ENCODE measurements at regions not wholly inside any gene's neighbourhood (a gene's known extent, or its start where the extent isn't known, plus 50 kb on each side); places are given as distances from the start of the nearest gene placed in this dataset.

DNA sequence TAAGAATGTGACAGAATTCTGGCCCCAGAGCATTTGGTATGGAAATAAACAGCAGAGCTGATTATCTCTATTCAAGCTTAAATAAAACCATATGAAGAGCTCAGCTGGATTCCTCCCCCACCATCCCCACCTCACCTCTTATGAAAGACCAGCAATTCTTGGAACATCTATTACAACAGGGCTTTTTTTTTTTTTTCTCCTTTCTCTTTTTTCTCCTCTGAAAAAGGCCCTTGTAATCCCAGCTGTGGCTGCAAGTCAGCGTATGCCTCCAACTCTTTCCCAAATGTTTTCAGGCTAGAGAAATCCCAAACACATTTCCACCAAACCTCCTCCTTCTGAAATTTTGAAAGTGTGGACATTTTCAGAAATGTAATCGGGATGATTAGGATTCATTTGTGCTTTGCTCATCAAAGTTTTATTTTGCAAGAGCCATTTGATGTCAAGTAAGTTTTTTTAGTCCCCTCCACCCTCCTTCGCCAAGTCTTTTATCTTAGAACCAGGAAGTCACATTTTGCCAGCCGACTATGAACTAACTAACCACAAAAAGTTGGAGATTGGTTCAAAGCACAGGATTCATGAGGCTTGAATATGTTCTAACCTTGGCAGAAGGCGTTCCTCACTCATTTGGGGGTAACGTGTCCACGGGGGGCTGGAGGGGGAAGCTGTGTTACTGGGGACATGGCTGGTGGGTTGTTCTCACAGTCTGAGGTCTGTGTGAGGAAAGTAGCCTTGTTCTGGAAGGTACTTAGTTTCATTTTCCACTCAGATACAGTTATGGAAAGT is 142.0 kb upstream of the PDZRN3 start:
- ChIA-PET POLR2A (no interaction called here), CTCF (no interaction called here)
- H3K36me3 ChIP-seq (ENCODE audit: control insufficient read depth in 2 of 3, insufficient read depth in 3 of 3, low read length in 3 of 3): no peaks in the 10 kb centered on the region
- H3K36me3 Mint-ChIP-seq: no peaks in the 10 kb centered on the region
- H3K27me3 Mint-ChIP-seq: no peaks in the 10 kb centered on the region
- peak overlapping the region in 2 of 10 donors; percentile 12 to 34 for H3K4me3 Mint-ChIP-seq
- H3K27me3 ChIP-seq (ENCODE audit: control insufficient read depth in 2 of 2, insufficient read depth in 2 of 2, low read length in 2 of 2): no peaks in the 10 kb centered on the region
- peaks cover 0 to 6% (median 4%) of the 10 kb centered on the region in 7 donors for H3K4me1 Mint-ChIP-seq
- peaks cover 0 to 13% (median 4%) of the 10 kb centered on the region in 11 donors for H3K9me3 Mint-ChIP-seq
- no peaks in the 10 kb centered on the region for H3K4me1 ChIP-seq (ENCODE audit: control insufficient read depth in 2 of 2, insufficient read depth in 2 of 2, low read length in 2 of 2)
- no peak overlapping the region for H3K4me3 ChIP-seq (ENCODE audit: low read length)
- no peak overlapping the region for H3K27ac Mint-ChIP-seq
- DNase-seq (no peak), ATAC-seq (no peak)
- no peaks in the 10 kb centered on the region for H3K9me3 ChIP-seq (ENCODE audit: control insufficient read depth in 2 of 3, low read length in 3 of 3)
- H3K27ac ChIP-seq (ENCODE audit: low read depth, low read length): no peak overlapping the region
- intact Hi-C loops (cut with micrococcal nuclease): no loop called here

- ChIA-PET POLR2A (no interaction called here), CTCF (no interaction called here)
- Histone ChIP-seq H3K36me3 (ENCODE audit: control insufficient read depth in 2 of 3, insufficient read depth in 3 of 3, low read length in 3 of 3) (no peaks in the 10 kb centered on the region), H3K27ac (ENCODE audit: low read depth, low read length) (no peak overlapping the region), H3K9me3 (ENCODE audit: control insufficient read depth in 2 of 3, low read length in 3 of 3) (no peaks in the 10 kb centered on the region), H3K4me3 (ENCODE audit: low read length) (no peak overlapping the region), H3K4me1 (ENCODE audit: control insufficient read depth in 2 of 2, insufficient read depth in 2 of 2, low read length in 2 of 2) (no peaks in the 10 kb centered on the region), H3K27me3 (ENCODE audit: control insufficient read depth in 2 of 2, insufficient read depth in 2 of 2, low read length in 2 of 2) (no peaks in the 10 kb centered on the region)
- Mint-ChIP-seq H3K4me3 (no peak overlapping the region), H3K36me3 (no peaks in the 10 kb centered on the region), H3K9me3 (peaks cover 0 to 13% (median 4%) of the 10 kb centered on the region in 11 donors), H3K27ac (no peak overlapping the region), H3K27me3 (no peaks in the 10 kb centered on the region), H3K4me1 (peaks cover 0 to 6% (median 4%) of the 10 kb centered on the region in 7 donors)
- intact Hi-C loops (cut with micrococcal nuclease): no loop called here
- DNase-seq: no peak
- ATAC-seq: no peak
These were observed 141.3 kb upstream of the PDZRN3 start for GRCh38 chr3:73765878-73766545.

DNA sequence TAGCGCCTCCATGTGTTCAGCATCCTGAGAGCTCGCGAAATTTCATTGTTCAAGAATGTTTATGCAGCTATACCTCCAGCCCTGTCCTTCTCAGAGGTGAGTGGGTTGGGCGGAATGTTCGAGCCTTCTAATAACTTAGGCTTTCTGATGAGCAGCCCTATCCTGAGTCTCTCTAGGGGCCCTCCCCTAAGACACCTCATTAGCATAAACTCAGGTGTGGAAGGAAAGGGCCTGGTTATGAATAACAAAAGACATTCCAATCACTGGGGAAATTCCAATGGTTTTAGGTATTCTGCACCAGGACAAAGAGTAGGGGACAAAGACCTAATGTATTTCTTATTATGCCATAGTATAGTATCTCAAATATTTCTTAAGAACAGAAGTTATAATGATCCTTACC is 138.1 kb upstream of the PDZRN3 start:
- H3K27me3 ChIP-seq (ENCODE audit: control insufficient read depth in 2 of 2, insufficient read depth in 2 of 2, low read length in 2 of 2): no peaks in the 10 kb centered on the region
- H3K4me1 ChIP-seq (ENCODE audit: control insufficient read depth in 2 of 2, insufficient read depth in 2 of 2, low read length in 2 of 2): no peaks in the 10 kb centered on the region
- DNase-seq: no peak
- POLR2A ChIA-PET: no interaction called here
- Mint-ChIP-seq H3K27ac (no peak overlapping the region), H3K4me3 (no peak overlapping the region), H3K9me3 (peaks cover 0 to 11% (median 5%) of the 10 kb centered on the region in 11 donors), H3K36me3 (no peaks in the 10 kb centered on the region), H3K27me3 (no peaks in the 10 kb centered on the region), H3K4me1 (peaks cover 0 to 6% (median 4%) of the 10 kb centered on the region in 7 donors)
- CTCF ChIA-PET: no interaction called here
- no peak overlapping the region for H3K27ac ChIP-seq (ENCODE audit: low read depth, low read length)
- H3K9me3 ChIP-seq (ENCODE audit: control insufficient read depth in 2 of 3, low read length in 3 of 3): no peaks in the 10 kb centered on the region
- H3K4me3 ChIP-seq (ENCODE audit: low read length): no peak overlapping the region
- ATAC-seq: no peak
- no peaks in the 10 kb centered on the region for H3K36me3 ChIP-seq (ENCODE audit: control insufficient read depth in 2 of 3, insufficient read depth in 3 of 3, low read length in 3 of 3)
- intact Hi-C loops (cut with micrococcal nuclease): no loop called here

DNA sequence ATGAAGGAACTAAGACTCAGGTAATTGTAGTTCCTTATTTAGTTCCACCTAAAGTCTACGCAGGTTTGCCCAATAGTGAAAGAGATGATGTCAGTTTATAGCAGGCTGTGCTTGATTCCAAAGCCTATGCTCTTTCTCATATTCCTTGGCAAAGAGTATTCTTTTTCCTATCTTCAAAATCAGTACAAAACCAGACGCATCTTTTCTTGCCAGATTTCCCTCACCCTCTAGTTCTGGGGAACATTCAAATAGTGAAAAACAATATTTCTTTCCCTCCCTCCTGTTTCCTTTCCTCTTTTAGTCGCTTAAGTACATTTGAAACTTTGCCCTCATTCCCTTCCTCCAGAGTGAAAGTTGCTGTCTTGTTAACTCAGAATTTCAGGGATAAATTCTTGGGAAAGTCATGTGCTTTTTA is 134.6 kb upstream of the PDZRN3 start:
- ChIA-PET CTCF (no interaction called here), POLR2A (no interaction called here)
- Histone ChIP-seq H3K36me3 (ENCODE audit: control insufficient read depth in 2 of 3, insufficient read depth in 3 of 3, low read length in 3 of 3) (no peaks in the 10 kb centered on the region), H3K4me1 (ENCODE audit: control insufficient read depth in 2 of 2, insufficient read depth in 2 of 2, low read length in 2 of 2) (no peaks in the 10 kb centered on the region), H3K27me3 (ENCODE audit: control insufficient read depth in 2 of 2, insufficient read depth in 2 of 2, low read length in 2 of 2) (no peaks in the 10 kb centered on the region), H3K4me3 (ENCODE audit: low read length) (no peak overlapping the region), H3K27ac (ENCODE audit: low read depth, low read length) (no peak overlapping the region), H3K9me3 (ENCODE audit: control insufficient read depth in 2 of 3, low read length in 3 of 3) (no peaks in the 10 kb centered on the region)
- no peak overlapping the region for H3K4me3 Mint-ChIP-seq
- no peaks in the 10 kb centered on the region for H3K4me1 Mint-ChIP-seq
- H3K27ac Mint-ChIP-seq: no peak overlapping the region
- intact Hi-C loops (cut with micrococcal nuclease): no loop called here
- DNase-seq (no peak), ATAC-seq (no peak)
- H3K36me3 Mint-ChIP-seq: peaks cover 0 to 8% (median 0%) of the 10 kb centered on the region in 5 donors
- peaks cover 0 to 15% (median 2%) of the 10 kb centered on the region in 11 donors for H3K9me3 Mint-ChIP-seq
- H3K27me3 Mint-ChIP-seq: no peaks in the 10 kb centered on the region

DNA sequence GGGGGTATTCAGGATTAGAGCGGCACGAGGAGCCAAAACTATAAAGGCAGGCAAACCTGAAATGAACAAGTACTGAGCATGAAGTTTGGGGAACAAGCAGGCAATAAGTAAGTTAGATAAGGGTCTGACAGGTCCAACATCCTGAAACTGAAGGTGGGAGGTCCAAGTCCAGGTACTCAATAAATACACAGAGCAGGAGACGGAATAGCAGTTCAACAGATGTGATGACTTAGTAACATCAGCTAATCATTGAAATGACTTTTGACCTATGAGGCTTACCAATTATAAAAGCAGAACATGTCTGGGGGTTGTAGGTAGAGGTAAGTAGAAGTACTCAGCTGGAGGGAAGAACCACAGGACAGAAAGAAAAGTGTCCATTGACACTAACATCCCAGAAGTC is 132.8 kb upstream of the PDZRN3 start:
- Mint-ChIP-seq H3K36me3 (peaks cover 0 to 8% (median 0%) of the 10 kb centered on the region in 5 donors), H3K4me1 (no peaks in the 10 kb centered on the region), H3K27me3 (no peaks in the 10 kb centered on the region), H3K9me3 (peaks cover 0 to 14% (median 2%) of the 10 kb centered on the region in 11 donors), H3K4me3 (no peak overlapping the region), H3K27ac (no peak overlapping the region)
- H3K27me3 ChIP-seq (ENCODE audit: control insufficient read depth in 2 of 2, insufficient read depth in 2 of 2, low read length in 2 of 2): no peaks in the 10 kb centered on the region
- H3K9me3 ChIP-seq (ENCODE audit: control insufficient read depth in 2 of 3, low read length in 3 of 3): no peaks in the 10 kb centered on the region
- ATAC-seq (no peak), DNase-seq (no peak)
- ChIA-PET POLR2A (no interaction called here), CTCF (no interaction called here)
- no peaks in the 10 kb centered on the region for H3K4me1 ChIP-seq (ENCODE audit: control insufficient read depth in 2 of 2, insufficient read depth in 2 of 2, low read length in 2 of 2)
- intact Hi-C loops (cut with micrococcal nuclease): no loop called here
- no peak overlapping the region for H3K27ac ChIP-seq (ENCODE audit: low read depth, low read length)
- no peaks in the 10 kb centered on the region for H3K36me3 ChIP-seq (ENCODE audit: control insufficient read depth in 2 of 3, insufficient read depth in 3 of 3, low read length in 3 of 3)
- H3K4me3 ChIP-seq (ENCODE audit: low read length): no peak overlapping the region

GRCh38 chr3:73753985-73754384 is 129.2 kb upstream of the PDZRN3 start:
- no peak overlapping the region for H3K27ac Mint-ChIP-seq
- Histone ChIP-seq H3K36me3 (ENCODE audit: control insufficient read depth in 2 of 3, insufficient read depth in 3 of 3, low read length in 3 of 3) (no peaks in the 10 kb centered on the region), H3K9me3 (ENCODE audit: control insufficient read depth in 2 of 3, low read length in 3 of 3) (no peaks in the 10 kb centered on the region), H3K27me3 (ENCODE audit: control insufficient read depth in 2 of 2, insufficient read depth in 2 of 2, low read length in 2 of 2) (no peaks in the 10 kb centered on the region), H3K4me3 (ENCODE audit: low read length) (no peak overlapping the region), H3K4me1 (ENCODE audit: control insufficient read depth in 2 of 2, insufficient read depth in 2 of 2, low read length in 2 of 2) (no peaks in the 10 kb centered on the region), H3K27ac (ENCODE audit: low read depth, low read length) (no peak overlapping the region)
- DNase-seq (no peak), ATAC-seq (no peak)
- no peaks in the 10 kb centered on the region for H3K27me3 Mint-ChIP-seq
- H3K36me3 Mint-ChIP-seq: peaks cover 0 to 8% (median 0%) of the 10 kb centered on the region in 5 donors
- ChIA-PET POLR2A (no interaction called here), CTCF (no interaction called here)
- H3K9me3 Mint-ChIP-seq: peaks cover 0 to 19% (median 2%) of the 10 kb centered on the region in 11 donors
- intact Hi-C loops (cut with micrococcal nuclease): no loop called here
- H3K4me1 Mint-ChIP-seq: peaks cover 0 to 2% (median 0%) of the 10 kb centered on the region in 7 donors
- H3K4me3 Mint-ChIP-seq: no peak overlapping the region

DNA sequence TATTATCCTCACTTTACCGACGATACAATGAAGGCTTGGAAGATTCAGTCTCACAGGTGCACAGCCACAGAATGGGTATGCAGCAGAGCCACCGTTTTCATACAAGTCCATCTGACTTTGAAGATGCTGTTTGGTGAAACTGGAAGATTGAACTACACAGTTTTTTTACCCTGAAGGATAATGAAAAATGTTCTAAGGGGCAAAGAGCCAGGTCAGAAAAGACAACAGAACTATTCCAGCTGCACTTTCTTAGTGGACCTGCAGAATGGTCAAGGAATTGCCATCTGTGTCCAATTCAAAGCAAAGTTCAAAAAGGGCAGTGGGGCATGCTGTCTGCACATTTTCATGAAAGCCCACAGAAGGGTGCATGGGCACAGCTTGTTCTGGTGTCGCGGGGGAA is 127.6 kb upstream of the PDZRN3 start:
- DNase-seq: no peak
- no peaks in the 10 kb centered on the region for H3K27me3 Mint-ChIP-seq
- POLR2A ChIA-PET: no interaction called here
- H3K27ac Mint-ChIP-seq: no peak overlapping the region
- CTCF ChIA-PET: no interaction called here
- no peaks in the 10 kb centered on the region for H3K36me3 ChIP-seq (ENCODE audit: control insufficient read depth in 2 of 3, insufficient read depth in 3 of 3, low read length in 3 of 3)
- peaks cover 0 to 8% (median 0%) of the 10 kb centered on the region in 5 donors for H3K36me3 Mint-ChIP-seq
- no peak overlapping the region for H3K4me3 ChIP-seq (ENCODE audit: low read length)
- no peaks in the 10 kb centered on the region for H3K9me3 ChIP-seq (ENCODE audit: control insufficient read depth in 2 of 3, low read length in 3 of 3)
- H3K9me3 Mint-ChIP-seq: peaks cover 0 to 19% (median 2%) of the 10 kb centered on the region in 11 donors
- H3K4me1 ChIP-seq (ENCODE audit: control insufficient read depth in 2 of 2, insufficient read depth in 2 of 2, low read length in 2 of 2): no peaks in the 10 kb centered on the region
- peaks cover 0 to 2% (median 0%) of the 10 kb centered on the region in 7 donors for H3K4me1 Mint-ChIP-seq
- no peak overlapping the region for H3K4me3 Mint-ChIP-seq
- H3K27me3 ChIP-seq (ENCODE audit: control insufficient read depth in 2 of 2, insufficient read depth in 2 of 2, low read length in 2 of 2): no peaks in the 10 kb centered on the region
- ATAC-seq: no peak
- no peak overlapping the region for H3K27ac ChIP-seq (ENCODE audit: low read depth, low read length)
- intact Hi-C loops (cut with micrococcal nuclease): no loop called here

Data from naive thymus-derived CD4-positive, alpha-beta T cell (primary cell).